Parathyroid adenoma (tissue), 2 donors: ENCODE measurements at regions not wholly inside any gene's neighbourhood (a gene's known extent, or its start where the extent isn't known, plus 50 kb on each side); places are given as distances from the start of the nearest gene placed in this dataset.

Experiments used
- H2AFZ ChIP-seq: fragments of 300-600 bp; sonication (generic); one replicate; pipeline ENCODE4 v1.7.0; 2017; ENCODE audit warnings: antibody characterized with exemption, mild to moderate bottlenecking
- H3K27ac ChIP-seq: fragments of 300-600 bp; sonication (generic); one replicate; pipeline ENCODE4 v1.7.0; 2017
- H3K27me3 ChIP-seq: fragments of 300-600 bp; sonication (generic); one replicate; pipeline ENCODE4 v1.7.0; 2017; ENCODE audit warnings: low read length; ENCODE audit not compliant: control insufficient read depth, insufficient read depth
- H3K36me3 ChIP-seq: fragments of 300-600 bp; sonication (generic); one replicate; pipeline ENCODE4 v1.7.0; 2017; ENCODE audit warnings: low read length; ENCODE audit not compliant: control insufficient read depth, insufficient read depth
- H3K4me1 ChIP-seq: fragments of 300-600 bp; sonication (generic); one replicate; pipeline ENCODE4 v1.7.0; 2017; ENCODE audit warnings: control low read depth
- H3K4me2 ChIP-seq: fragments of 300-600 bp; sonication (generic); one replicate; pipeline ENCODE4 v1.7.0; 2017; ENCODE audit warnings: low read length
- H3K4me3 ChIP-seq: fragments of 300-600 bp; sonication (generic); one replicate; pipeline ENCODE4 v1.7.0; 2017; ENCODE audit warnings: low read depth, low read length
- H3K79me2 ChIP-seq: fragments of 300-600 bp; sonication (generic); one replicate; pipeline ENCODE4 v1.7.0; 2017; ENCODE audit warnings: control low read depth
- H3K9ac ChIP-seq: fragments of 300-600 bp; sonication (generic); one replicate; pipeline ENCODE4 v1.7.0; 2017; ENCODE audit warnings: mild to moderate bottlenecking
- H3K9me3 ChIP-seq: fragments of 300-600 bp; sonication (generic); one replicate; pipeline ENCODE4 v1.7.0; 2017; ENCODE audit warnings: low read length; ENCODE audit not compliant: control insufficient read depth
- CTCF ChIP-seq: fragments of 300-600 bp; sonication (generic); IDR thresholded peaks from one replicate; pipeline ENCODE4 v1.7.0; 2017; ENCODE audit warnings: antibody characterized with exemption, mild to moderate bottlenecking
- donor health status: primary hyperparathyroidism.

- H3K9ac ChIP-seq: no peak overlapping the region
- no peak overlapping the region for H3K4me3 ChIP-seq
- H3K27ac ChIP-seq: no peak overlapping the region
- no peak overlapping the region for H3K4me2 ChIP-seq
- H2AFZ ChIP-seq: no peak overlapping the region
- no peaks in the 10 kb centered on the region for H3K36me3 ChIP-seq
- H3K27me3 ChIP-seq: no peaks in the 10 kb centered on the region
- H3K4me1 ChIP-seq: no peaks in the 10 kb centered on the region
- H3K9me3 ChIP-seq: no peaks in the 10 kb centered on the region
- no peaks in the 10 kb centered on the region for H3K79me2 ChIP-seq
- no peak for TF ChIP-seq CTCF
Observed at GRCh38 chr2:125106710-125107109, 1081.6 kb downstream of the CNTNAP5 start.

- Histone ChIP-seq H3K4me1 (no peaks in the 10 kb centered on the region), H3K79me2 (no peaks in the 10 kb centered on the region), H3K9ac (no peak overlapping the region), H3K27ac (no peak overlapping the region), H3K27me3 (no peaks in the 10 kb centered on the region), H3K4me3 (no peak overlapping the region), H3K4me2 (no peak overlapping the region), H3K9me3 (no peaks in the 10 kb centered on the region), H2AFZ (no peak overlapping the region), H3K36me3 (no peaks in the 10 kb centered on the region)
- TF ChIP-seq CTCF: no peak
Observed at GRCh38 chr2:125107446-125107845, 1082.4 kb downstream of the CNTNAP5 start.

- Histone ChIP-seq H3K4me1 (no peaks in the 10 kb centered on the region), H3K27me3 (no peaks in the 10 kb centered on the region), H3K9me3 (no peaks in the 10 kb centered on the region), H2AFZ (no peak overlapping the region), H3K79me2 (no peaks in the 10 kb centered on the region), H3K4me3 (no peak overlapping the region), H3K36me3 (no peaks in the 10 kb centered on the region), H3K9ac (no peak overlapping the region), H3K27ac (no peak overlapping the region), H3K4me2 (no peak overlapping the region)
- no peak for TF ChIP-seq CTCF
Observed at GRCh38 chr2:125108251-125108650, 1083.2 kb downstream of the CNTNAP5 start.

GRCh38 chr2:125125902-125126301 is 1100.8 kb downstream of the CNTNAP5 start:
- H3K27me3 ChIP-seq: no peaks in the 10 kb centered on the region
- no peak overlapping the region for H2AFZ ChIP-seq
- no peak overlapping the region for H3K9ac ChIP-seq
- no peaks in the 10 kb centered on the region for H3K36me3 ChIP-seq
- H3K4me3 ChIP-seq: no peak overlapping the region
- H3K27ac ChIP-seq: no peak overlapping the region
- TF ChIP-seq CTCF: no peak
- no peaks in the 10 kb centered on the region for H3K79me2 ChIP-seq
- no peaks in the 10 kb centered on the region for H3K9me3 ChIP-seq
- no peak overlapping the region for H3K4me2 ChIP-seq
- H3K4me1 ChIP-seq: no peaks in the 10 kb centered on the region

GRCh38 chr2:125160947-125161346 is 1135.9 kb downstream of the CNTNAP5 start:
- Histone ChIP-seq H3K4me1 (no peaks in the 10 kb centered on the region), H3K9ac (no peak overlapping the region), H3K9me3 (no peaks in the 10 kb centered on the region), H3K36me3 (no peaks in the 10 kb centered on the region), H3K27me3 (no peaks in the 10 kb centered on the region), H3K79me2 (no peaks in the 10 kb centered on the region), H3K4me2 (no peak overlapping the region), H3K27ac (no peak overlapping the region), H2AFZ (no peak overlapping the region), H3K4me3 (no peak overlapping the region)
- TF ChIP-seq CTCF: no peak
